Activated CD8-positive, alpha-beta T cell treated with anti-CD3 and anti-CD28 coated beads for 36 hours (primary cell): ENCODE measurements at regions not wholly inside any gene's neighbourhood (a gene's known extent, or its start where the extent isn't known, plus 50 kb on each side); places are given as distances from the start of the nearest gene placed in this dataset.

Source experiments
- ATAC-seq: fragments of 200-7000 bp; cut with Tn5 transposase; one replicate; pipeline ENCODE4 v1.10.0; 2021; ENCODE audit warnings: mild to moderate bottlenecking, moderate library complexity
- CTCF ChIA-PET: fragments of 350-600 bp; sonication (Branson Sonifier 250); formaldehyde crosslinking; loops from one replicate; lab custom pipeline; 2021; ENCODE audit warnings: antibody characterized with exemption; lab: Charles Lee
- POLR2A ChIA-PET: fragments of 350-600 bp; sonication (Branson Sonifier 250); formaldehyde crosslinking; loops from one replicate; lab custom pipeline; 2021; ENCODE audit warnings: antibody characterized with exemption; lab: Charles Lee
- DNase-seq: peaks from one replicate; pipeline ENCODE4 v3.0.0-alpha.2; 2020
- H3K27ac Mint-ChIP-seq: one replicate; pipeline ENCODE4 v1.8.0; 2021; ENCODE audit warnings: mild to moderate bottlenecking, mixed read lengths
- H3K27me3 Mint-ChIP-seq: one replicate; pipeline ENCODE4 v1.8.0; 2021; ENCODE audit warnings: mixed read lengths
- H3K36me3 Mint-ChIP-seq: one replicate; pipeline ENCODE4 v1.8.0; 2021; ENCODE audit warnings: low read depth, mixed read lengths
- H3K4me1 Mint-ChIP-seq: one replicate; pipeline ENCODE4 v1.8.0; 2021; ENCODE audit warnings: low read depth, mixed read lengths
- H3K4me3 Mint-ChIP-seq: one replicate; pipeline ENCODE4 v1.8.0; 2021; ENCODE audit warnings: mild to moderate bottlenecking, moderate library complexity, mixed read lengths
- H3K9me3 Mint-ChIP-seq: one replicate; pipeline ENCODE4 v1.8.0; 2021; ENCODE audit warnings: mixed read lengths
- CTCF ChIP-seq: fragments of 200-600 bp; IDR thresholded peaks from one replicate; pipeline ENCODE4 v1.8.0; 2022; ENCODE audit warnings: antibody characterized with exemption, mild to moderate bottlenecking
- intact Hi-C: fragments of 100-400 bp; cut with micrococcal nuclease; formaldehyde crosslinking; loops from one replicate; pipeline ENCODE4 v1.10.0; 2022

DNA sequence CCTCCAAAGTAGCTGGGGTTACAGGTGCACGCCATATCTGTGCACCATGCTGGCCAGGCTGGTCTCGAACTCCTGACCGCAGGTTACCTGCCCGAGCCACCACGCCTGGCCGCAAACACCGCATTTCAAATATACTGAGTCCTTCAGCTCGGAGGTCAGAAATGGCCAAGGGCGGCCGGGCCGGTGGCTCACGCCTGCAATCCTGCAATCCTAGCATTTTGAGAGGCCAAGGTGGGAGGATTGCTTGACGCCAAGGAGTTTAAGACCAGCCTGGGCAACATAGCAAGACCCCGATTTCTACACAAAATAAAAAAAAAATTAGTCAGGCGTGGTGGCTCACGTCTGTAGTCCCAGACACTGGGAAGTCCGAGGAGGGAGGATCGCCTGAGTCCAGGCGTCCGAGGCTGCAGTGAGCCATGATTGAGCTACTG, 71.9 kb upstream of the PPP2R3B start:
- H3K9me3 Mint-ChIP-seq, result peaks cover 12% of the 10 kb centered on the region
- ChIA-PET POLR2A (no interaction called here), CTCF (no interaction called here)
- intact Hi-C loops, result no loop called here
- TF ChIP-seq CTCF, result no peak
- no peaks in the 10 kb centered on the region for H3K4me1 Mint-ChIP-seq
- H3K27ac Mint-ChIP-seq, result no peak overlapping the region
- no peak for ATAC-seq
- DNase-seq, result no peak
- no peak overlapping the region for H3K4me3 Mint-ChIP-seq
- H3K36me3 Mint-ChIP-seq, result no peaks in the 10 kb centered on the region
- H3K27me3 Mint-ChIP-seq, result peaks cover 11% of the 10 kb centered on the region

DNA sequence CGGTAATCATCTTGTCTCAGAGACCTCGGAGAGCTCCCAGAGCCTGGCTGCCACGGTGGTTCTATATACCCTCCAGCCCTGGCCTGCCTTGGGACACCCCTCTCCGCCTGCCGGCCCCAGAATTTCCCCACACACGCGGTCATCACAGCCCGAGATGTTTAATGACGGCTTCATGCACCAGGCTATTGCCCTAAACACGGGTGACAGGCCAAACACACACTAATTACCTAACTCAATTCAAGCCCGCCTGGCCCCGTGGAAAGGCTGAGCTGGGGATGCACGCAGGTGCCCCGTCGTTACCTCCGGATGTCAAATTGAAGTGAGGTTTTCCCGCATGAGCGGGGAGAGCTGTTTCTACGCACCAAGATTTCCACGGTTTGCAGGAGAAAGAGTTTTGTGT, 72.9 kb upstream of the PPP2R3B start:
- ChIA-PET CTCF (no interaction called here), POLR2A (no interaction called here)
- Mint-ChIP-seq H3K27me3 (peaks cover 11% of the 10 kb centered on the region), H3K4me3 (no peak overlapping the region), H3K9me3 (peaks cover 12% of the 10 kb centered on the region), H3K4me1 (no peaks in the 10 kb centered on the region), H3K36me3 (no peaks in the 10 kb centered on the region), H3K27ac (no peak overlapping the region)
- no peak for TF ChIP-seq CTCF
- intact Hi-C loops, result no loop called here
- DNase-seq (no peak), ATAC-seq (no peak)

- POLR2A ChIA-PET, result no interaction called here
- CTCF ChIA-PET, result no interaction called here
Observed at GRCh38 chrX:460116-460515, 73.4 kb upstream of the PPP2R3B start.

GRCh38 chrX:460823-461640, 74.3 kb upstream of the PPP2R3B start:
- ATAC-seq (no peak), DNase-seq (no peak)
- ChIA-PET POLR2A (no interaction called here), CTCF (no interaction called here)
- Mint-ChIP-seq H3K36me3 (no peaks in the 10 kb centered on the region), H3K4me3 (no peak overlapping the region), H3K4me1 (no peaks in the 10 kb centered on the region), H3K27ac (no peak overlapping the region), H3K9me3 (peaks cover 12% of the 10 kb centered on the region), H3K27me3 (peaks cover 10% of the 10 kb centered on the region)
- no peak for TF ChIP-seq CTCF
- intact Hi-C loops, result no loop called here

More at GRCh38 chrX:460116-460515, 73.4 kb upstream of the PPP2R3B start:
- no peak for DNase-seq
- peaks cover 11% of the 10 kb centered on the region for H3K27me3 Mint-ChIP-seq
- H3K4me3 Mint-ChIP-seq, result no peak overlapping the region
- peaks cover 12% of the 10 kb centered on the region for H3K9me3 Mint-ChIP-seq
- intact Hi-C loops, result no loop called here
- no peaks in the 10 kb centered on the region for H3K4me1 Mint-ChIP-seq
- no peaks in the 10 kb centered on the region for H3K36me3 Mint-ChIP-seq
- TF ChIP-seq CTCF, result no peak
- H3K27ac Mint-ChIP-seq, result no peak overlapping the region
- no peak for ATAC-seq

- TF ChIP-seq CTCF, result no peak
- Mint-ChIP-seq H3K9me3 (peaks cover 12% of the 10 kb centered on the region), H3K36me3 (no peaks in the 10 kb centered on the region), H3K27me3 (no peaks in the 10 kb centered on the region), H3K4me3 (no peak overlapping the region), H3K27ac (no peak overlapping the region), H3K4me1 (no peaks in the 10 kb centered on the region)
- intact Hi-C loops, result no loop called here
- no peak for ATAC-seq
- ChIA-PET CTCF (no interaction called here), POLR2A (no interaction called here)
- DNase-seq, result no peak
Observed at GRCh38 chrX:462853-463252, 76.1 kb upstream of the PPP2R3B start.
